GM18499 (cell line): ENCODE measurements at regions not wholly inside any gene's neighbourhood (a gene's known extent, or its start where the extent isn't known, plus 50 kb on each side); places are given as distances from the start of the nearest gene placed in this dataset.

Experiments used
- ATAC-seq: cut with Tn5 transposase; IDR thresholded peaks from one replicate; pipeline ENCODE4 v1.9.1; 2021; ENCODE audit warnings: moderate number of reproducible peaks; ENCODE audit not compliant: insufficient read depth, unreplicated experiment

DNA sequence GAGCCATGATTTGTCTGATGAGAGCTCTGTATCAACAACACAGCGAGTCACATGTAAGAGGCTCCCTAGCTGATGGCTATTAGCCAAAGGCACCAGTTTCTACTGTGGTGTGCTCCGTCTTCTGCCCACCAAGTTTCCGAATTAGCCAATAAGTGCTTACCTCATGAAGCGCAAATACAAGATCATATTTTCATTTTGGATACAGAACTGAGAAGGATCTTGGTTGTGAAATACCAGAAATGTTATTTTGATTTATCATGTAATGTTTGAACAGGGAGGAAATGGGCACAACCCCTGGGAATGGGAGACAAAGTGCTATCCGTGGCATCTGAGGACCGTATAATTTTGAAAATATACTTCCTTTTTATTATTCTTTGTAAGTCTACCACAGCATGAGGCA is 234.3 kb downstream of the DACT1 start:
- ATAC-seq: no peak

- no peak for ATAC-seq
These were observed 235.6 kb downstream of the DACT1 start for GRCh38 chr14:58873228-58873953.

DNA sequence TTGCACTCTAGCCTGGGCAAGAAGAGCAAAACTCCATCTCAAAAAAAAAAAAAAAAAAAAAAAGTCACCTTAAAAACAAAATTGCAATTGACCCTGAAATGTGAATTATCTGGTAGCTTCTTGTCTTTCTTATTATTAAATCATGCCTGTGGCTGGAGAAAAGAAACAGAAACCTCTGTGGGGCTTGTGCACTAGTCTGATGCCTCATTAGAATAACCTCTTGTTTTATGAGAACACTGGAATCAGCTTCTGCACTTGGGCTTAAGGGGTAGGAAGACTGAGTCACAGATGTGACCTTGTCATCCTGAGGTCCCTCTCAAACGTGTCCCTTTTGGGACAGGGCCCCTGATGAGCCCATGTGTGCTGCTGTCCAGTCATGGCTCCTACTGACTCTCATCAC is 237.9 kb downstream of the DACT1 start:
- no peak for ATAC-seq

DNA sequence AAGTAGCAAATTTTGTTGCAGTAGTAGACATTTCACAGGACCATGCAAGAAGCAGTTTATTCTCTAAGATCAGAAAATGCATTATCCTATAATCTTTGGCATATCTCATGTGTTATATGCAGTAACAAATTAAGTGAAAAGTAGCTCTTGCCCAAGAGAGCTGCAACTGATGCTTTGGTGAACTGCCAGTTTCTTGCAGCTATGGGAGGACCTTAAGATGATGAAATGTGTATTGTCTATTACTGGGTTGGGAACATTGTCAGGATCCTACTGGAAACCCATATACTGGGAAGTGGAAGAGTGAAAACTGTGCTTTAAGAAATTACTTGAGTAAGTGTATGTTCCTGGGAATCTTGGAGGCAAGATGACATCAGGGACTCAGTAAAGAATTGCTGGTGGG is 238.8 kb downstream of the DACT1 start:
- ATAC-seq: no peak

- no peak for ATAC-seq
These were observed 240.8 kb downstream of the DACT1 start for GRCh38 chr14:58878439-58879139.

GRCh38 chr14:58881433-58881832 is 243.7 kb downstream of the DACT1 start:
- ATAC-seq: no peak

DNA sequence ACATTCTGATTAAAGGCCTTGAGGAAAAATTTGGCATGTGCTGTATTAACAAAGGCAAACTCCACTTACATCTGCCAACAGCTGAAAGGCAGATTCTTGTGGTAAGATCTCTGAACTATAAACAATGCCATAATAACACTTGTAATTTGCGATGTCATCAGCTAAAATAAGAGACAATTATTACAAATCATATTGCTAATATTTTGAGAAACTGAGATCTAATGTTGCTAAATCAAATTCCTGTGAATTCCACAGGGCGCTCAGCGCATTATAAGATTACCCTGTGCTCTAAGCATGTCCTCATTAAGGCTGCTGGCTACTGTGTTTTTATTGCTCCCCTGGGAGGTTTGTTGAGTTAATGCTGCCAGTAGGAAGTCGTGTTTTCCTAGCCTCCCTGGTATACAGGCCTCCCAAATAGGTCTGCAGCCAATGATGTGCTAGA is 244.8 kb downstream of the DACT1 start:
- ATAC-seq: no peak

GRCh38 chr14:58884442-58884841 is 246.7 kb downstream of the DACT1 start:
- ATAC-seq: no peak

DNA sequence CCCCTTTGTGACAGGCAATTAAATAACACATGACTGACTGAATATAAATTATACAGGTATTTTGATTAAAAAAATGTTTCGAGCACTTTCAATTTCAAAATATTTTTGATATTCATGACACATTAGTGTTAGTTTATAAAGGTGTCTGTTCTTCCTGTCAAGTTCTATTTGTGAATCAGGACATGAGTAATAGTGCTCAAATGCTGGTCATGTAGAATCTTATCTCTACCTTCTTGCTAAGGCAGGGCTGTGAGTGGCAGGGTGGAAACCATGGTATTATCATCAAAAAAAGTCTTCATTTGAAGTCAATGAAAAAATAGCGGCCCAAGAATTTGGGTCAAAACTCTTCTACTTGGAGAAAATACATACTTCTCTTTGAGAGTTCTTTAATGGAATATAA is 250.2 kb downstream of the DACT1 start:
- ATAC-seq: no peak

GRCh38 chr14:58898655-58899316 is 261.0 kb downstream of the DACT1 start:
- ATAC-seq: no peak

- ATAC-seq: no peak
These were observed 261.6 kb downstream of the DACT1 start for GRCh38 chr14:58899317-58899713.

GRCh38 chr14:58901826-58902225 is 264.1 kb downstream of the DACT1 start:
- no peak for ATAC-seq

- no peak for ATAC-seq
These were observed 267.0 kb downstream of the DACT1 start for GRCh38 chr14:58904776-58905175.

DNA sequence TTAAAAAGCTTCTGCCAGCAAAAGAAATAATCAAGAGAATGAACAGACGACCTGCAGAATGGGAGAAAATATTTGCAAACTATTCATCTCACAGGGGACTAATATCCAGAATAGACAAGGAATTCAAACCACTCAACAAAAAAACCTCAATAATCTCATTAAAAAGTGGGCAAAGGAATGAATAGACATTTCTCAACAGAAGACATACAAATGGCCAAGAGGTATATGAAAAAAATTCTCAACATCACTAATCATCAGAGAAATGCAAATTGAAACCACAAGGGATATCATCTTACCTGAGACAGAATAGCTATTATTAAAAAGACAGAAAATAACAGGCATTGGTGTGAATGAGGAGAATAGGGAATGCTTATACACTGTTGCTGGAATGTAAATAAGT is 270.0 kb downstream of the DACT1 start:
- ATAC-seq: no peak

DNA sequence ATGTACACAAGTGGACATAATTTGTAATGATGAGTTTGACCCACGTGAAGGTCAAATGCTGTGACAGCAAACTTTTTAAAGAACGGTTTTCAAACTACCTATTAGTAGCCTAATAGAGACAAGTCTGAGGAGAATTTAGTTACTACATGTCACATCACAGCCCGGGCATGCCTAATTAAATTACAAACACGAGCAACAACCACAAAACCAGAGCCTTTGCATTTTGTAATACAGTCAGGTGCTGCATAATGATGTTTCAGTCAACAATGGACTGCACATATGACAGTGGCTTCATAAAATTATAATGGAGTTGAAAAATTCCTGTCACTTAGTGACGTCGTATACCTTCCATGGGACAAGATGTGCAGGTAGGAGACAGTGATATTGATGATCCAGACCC is 274.5 kb downstream of the DACT1 start:
- ATAC-seq: no peak

DNA sequence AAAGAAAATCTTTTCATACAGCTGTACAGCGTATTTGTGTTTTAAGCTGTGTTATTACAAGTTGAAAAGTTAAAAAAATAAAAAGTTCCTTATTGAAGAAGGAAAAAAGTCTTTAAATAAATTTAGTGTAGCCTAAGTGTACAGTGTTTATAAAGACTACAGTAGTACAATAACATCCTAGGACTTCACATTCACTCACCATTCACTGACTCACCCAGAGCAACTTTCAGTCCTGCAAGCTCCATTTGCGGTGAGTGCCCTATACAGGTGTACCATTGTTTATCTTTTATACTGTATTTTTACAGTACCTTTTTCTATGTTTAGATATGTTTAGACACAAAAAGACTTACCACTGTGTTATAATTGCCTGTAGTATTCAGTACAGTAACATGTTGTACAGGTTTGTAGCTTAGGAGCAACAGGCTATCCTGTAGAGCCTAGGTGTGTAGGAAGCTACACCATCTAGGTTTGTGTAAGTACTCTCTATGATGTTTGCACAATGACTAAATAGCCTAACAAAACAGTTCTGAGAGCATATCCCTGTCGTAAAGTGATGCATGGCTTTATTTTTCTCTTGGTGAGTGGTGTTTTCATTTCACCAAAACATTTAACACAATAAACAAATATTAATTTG is 275.2 kb downstream of the DACT1 start:
- no peak for ATAC-seq

DNA sequence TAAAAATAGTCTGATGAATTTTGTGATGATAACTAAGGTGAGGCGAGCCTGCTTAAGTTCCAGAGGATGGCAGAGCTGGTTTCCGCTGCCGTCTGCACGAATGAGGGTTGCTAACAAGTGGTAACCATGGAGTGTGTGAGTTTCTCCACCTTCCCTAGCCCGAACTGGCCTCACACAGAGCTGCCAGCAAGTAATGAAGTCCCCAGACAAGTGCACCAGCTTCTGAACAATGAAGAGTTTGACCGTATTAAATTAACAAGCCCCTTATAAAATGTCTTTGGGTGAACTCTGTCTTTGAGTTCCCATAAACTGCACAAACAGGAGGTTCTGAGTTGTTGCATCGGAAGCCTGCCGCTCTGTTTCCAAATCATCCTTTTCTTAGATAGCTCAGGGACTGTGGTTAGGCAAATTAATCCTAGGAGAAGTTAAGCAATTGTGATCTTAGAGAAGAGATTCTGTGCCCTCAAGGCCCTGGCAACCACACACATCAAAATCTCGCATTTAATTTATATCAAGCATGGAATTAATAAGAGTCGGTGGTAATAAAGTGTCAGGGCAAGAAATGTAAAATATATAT is 274.1 kb upstream of the DAAM1 start:
- ATAC-seq: no peak

DNA sequence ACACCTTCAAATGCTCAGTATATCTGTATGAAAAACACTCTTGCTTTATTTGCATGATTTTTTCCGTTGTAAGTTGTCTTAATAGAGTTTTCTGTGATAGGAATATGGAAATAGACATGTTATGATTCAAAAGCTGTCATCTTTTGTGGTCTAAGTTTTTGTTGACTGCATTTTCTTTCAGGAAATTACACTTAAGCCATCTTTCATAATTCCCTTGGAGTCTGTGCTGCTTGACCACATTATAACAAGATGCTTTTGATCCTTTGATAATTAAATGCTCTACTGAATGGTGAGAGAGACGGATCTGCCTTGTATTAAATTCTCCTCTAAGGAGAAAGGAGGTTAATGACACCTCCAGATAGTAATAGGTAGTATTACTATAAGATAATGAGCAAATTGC is 272.8 kb upstream of the DAAM1 start:
- ATAC-seq: no peak

DNA sequence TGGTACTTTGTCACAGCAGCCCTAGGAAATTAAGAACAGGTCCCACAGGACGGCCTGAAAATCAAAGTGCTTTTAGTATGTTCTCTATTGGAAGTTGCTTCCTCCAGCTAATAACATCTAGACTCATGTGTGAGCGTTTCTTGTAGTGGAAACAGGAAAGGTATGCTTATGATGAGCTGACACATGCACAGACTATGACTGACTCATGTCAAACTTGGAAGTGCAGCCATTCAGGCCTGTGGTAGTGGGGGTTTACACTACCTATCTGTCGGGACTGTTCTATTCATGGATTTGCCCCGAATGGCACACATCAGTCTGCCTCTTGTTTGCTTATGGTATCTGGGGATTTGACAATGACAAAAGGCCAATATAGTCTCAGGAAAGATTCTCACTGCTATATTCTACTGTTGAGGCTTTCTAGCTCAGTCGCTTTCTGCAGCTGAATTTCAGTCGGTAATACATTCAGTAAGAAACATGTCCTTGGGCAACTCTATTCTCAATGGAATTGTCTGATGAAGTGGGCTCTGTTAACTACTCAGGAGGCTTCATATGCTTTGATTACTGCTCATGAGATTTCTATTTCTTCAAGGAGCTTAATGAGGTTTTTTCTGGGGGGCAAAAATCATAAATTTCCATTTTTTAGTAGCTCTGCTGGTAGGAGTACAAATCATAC is 270.3 kb upstream of the DAAM1 start:
- no peak for ATAC-seq

DNA sequence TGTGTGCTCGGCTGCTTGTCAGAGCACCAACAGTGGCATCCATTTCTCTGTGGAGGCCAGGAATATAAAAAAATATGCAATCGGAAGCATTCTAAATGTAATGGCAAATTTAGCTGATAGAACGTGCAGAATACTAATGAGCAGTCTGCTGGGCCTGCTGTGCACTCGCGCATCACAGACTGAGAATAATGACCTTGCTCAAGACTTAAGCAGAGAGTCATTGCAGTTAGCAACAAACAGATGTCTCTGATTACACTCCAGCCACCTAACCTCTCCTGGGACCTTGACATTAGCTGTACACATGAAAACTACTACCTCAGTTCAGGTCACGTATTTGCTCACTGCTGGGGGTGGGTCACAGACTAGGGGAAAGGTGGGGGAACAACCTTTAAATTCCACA is 269.2 kb upstream of the DAAM1 start:
- ATAC-seq: no peak
